Gastroesophageal sphincter (tissue), 4 donors: ENCODE measurements at regions not wholly inside any gene's neighbourhood (a gene's known extent, or its start where the extent isn't known, plus 50 kb on each side); places are given as distances from the start of the nearest gene placed in this dataset.
"Not testable (repeated sequence)": the region's sequence is repeated elsewhere in the genome, so short reads cannot be mapped to it uniquely, and the experiment has no call there.

Experiments used
- ATAC-seq: fragments of 150-250 bp; one replicate; pipeline ENCODE4 v1.9.1; 2016; ENCODE audit warnings: mild to moderate bottlenecking, moderate library complexity
- H3K27ac ChIP-seq, 4 donors: fragments of 200-600 bp; sonication (generic) in 3 of 4; 1 replicate in 3 of 4; 2 replicates in 1 of 4; pipeline ENCODE4 v1.5.1; 2016 to 2019
- H3K27me3 ChIP-seq: fragments of 200-600 bp; sonication (generic); one replicate; pipeline ENCODE4 v1.5.1; 2019
- H3K36me3 ChIP-seq, 2 donors: fragments of 200-600 bp; sonication (generic); one replicate each; pipeline ENCODE4 v1.5.1; 2019; ENCODE audit warnings: control low read depth in 1 of 2
- H3K4me1 ChIP-seq, 3 donors: fragments of 200-600 bp; sonication (generic); 1 replicate in 2 of 3; 2 replicates in 1 of 3; pipeline ENCODE4 v1.5.1; 2016 to 2019; ENCODE audit warnings: control low read depth in 2 of 3
- H3K4me3 ChIP-seq, 2 donors: fragments of 200-600 bp; sonication (generic); one replicate each; pipeline ENCODE4 v1.5.1; 2019; ENCODE audit warnings: mild to moderate bottlenecking in 1 of 2, moderate library complexity in 1 of 2
- H3K9me3 ChIP-seq, 3 donors: fragments of 200-600 bp; sonication (generic); one replicate each; pipeline ENCODE4 v1.5.1; 2017 to 2019; ENCODE audit warnings: control low read depth in 2 of 3
- EP300 ChIP-seq: sonication (generic); formaldehyde crosslinking; IDR thresholded peaks from one replicate; pipeline ENCODE4 v1.6.1; 2017; ENCODE audit warnings: antibody characterized with exemption, mild to moderate bottlenecking
- POLR2A ChIP-seq, 2 donors: fragments of 450-650 bp; IDR thresholded peaks; one replicate each; pipeline ENCODE4 v1.6.1; 2017; ENCODE audit warnings: antibody characterized with exemption in 2 of 2, mild to moderate bottlenecking in 2 of 2, moderate library complexity in 1 of 2
- POLR2AphosphoS5 ChIP-seq: sonication (generic); formaldehyde crosslinking; IDR thresholded peaks from one replicate; pipeline ENCODE4 v1.6.1; 2017; ENCODE audit warnings: antibody characterized with exemption
- WGBS, 2 donors: methylation state at CpG; one replicate each; pipeline ENCODE4 v1.1.5; 2018; ENCODE audit warnings: low coverage in 1 of 2; 5-methylcytosine and 5-hydroxymethylcytosine counted together
- TF ChIP-seq, protein P1 (sequence below), 4 experiments: fragments of 200-600 bp in 2 of 4; fragments of 450-650 bp in 2 of 4; sonication (generic) in 1 of 4; IDR thresholded peaks; one replicate each; pipeline ENCODE4 v1.5.1; 2017 to 2019; ENCODE audit warnings: antibody characterized with exemption in 4 of 4, mild to moderate bottlenecking in 2 of 4, moderate library complexity in 2 of 4

DNA sequence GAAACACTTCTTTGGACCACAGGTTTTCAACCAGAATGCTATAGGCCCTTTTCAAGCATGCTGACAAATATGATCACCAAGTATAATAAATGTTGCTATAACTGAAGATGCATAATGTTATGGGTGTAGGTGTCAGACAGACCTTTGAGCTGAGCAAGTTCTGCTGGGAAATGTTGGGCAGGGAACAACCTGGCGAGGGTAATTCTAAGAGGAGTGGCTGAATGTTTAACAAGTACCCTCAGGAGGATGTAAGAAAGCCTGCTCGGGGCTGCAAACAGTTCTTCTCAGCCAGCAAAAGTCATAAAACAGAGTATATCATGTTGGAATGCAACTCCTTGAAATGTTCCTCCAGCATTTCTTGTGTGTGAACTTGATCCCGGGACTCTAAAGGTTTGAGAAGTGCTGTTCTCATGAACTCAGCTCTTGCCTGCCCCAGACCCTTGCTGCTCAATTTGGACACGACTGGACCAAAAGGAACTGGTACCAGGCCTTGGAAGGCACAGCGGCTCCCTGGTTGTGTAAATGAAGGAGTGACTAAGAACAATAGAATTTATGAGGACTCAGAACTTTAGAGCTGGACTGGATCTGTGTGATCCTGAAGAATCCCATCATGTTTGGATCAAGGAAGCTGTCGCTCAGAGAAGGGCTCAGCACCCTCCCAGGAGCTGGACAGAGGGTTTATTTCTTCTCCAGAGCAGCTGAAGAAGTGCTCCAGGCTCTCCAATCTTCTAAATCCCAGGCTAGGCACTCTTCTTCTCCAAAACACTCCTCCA is 143.2 kb upstream of the ANK3 start:
- 69 to 94% methylated on average over 4 of the region's 6 CpGs for WGBS, 2 donors
- no peak for ATAC-seq
- Histone ChIP-seq H3K27ac (no peak overlapping the region), H3K27me3 (no peaks in the 10 kb centered on the region), H3K4me1 (no peaks in the 10 kb centered on the region), H3K9me3 (no peaks in the 10 kb centered on the region), H3K4me3 (no peak overlapping the region), H3K36me3 (no peaks in the 10 kb centered on the region)
- no peak for TF ChIP-seq POLR2A (IDR thresholded peaks at IDR 0.05)
- no peak for TF ChIP-seq EP300

DNA sequence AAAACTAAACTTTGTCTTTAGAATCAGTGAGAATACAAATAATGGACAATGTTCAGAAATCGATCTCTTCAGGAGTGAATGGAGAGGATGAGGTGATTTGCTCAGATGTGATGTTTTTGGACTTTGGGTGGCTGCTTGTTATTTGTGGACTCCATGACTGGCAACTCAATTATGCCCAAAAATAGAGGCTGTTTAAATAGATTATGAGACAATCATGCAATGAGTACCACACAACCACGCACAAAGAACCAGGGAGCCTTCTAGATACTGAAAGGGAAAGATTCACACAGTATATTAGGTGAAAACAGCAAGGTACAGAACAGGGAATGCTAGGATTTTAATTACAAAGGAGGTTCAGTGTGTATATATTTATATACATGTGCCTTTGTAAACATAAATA is 141.3 kb upstream of the ANK3 start:
- Histone ChIP-seq H3K27me3 (no peaks in the 10 kb centered on the region), H3K4me3 (no peak overlapping the region), H3K9me3 (no peaks in the 10 kb centered on the region), H3K27ac (no peak overlapping the region), H3K36me3 (no peaks in the 10 kb centered on the region), H3K4me1 (no peaks in the 10 kb centered on the region)
- WGBS, 2 donors = 96 to 100% methylated on average over 2 of the region's 2 CpGs
- ATAC-seq = no peak
- TF ChIP-seq POLR2A (IDR thresholded peaks at IDR 0.05) (no peak), EP300 (no peak), POLR2AphosphoS5 (no peak)
- TF ChIP-seq, protein P1, sequence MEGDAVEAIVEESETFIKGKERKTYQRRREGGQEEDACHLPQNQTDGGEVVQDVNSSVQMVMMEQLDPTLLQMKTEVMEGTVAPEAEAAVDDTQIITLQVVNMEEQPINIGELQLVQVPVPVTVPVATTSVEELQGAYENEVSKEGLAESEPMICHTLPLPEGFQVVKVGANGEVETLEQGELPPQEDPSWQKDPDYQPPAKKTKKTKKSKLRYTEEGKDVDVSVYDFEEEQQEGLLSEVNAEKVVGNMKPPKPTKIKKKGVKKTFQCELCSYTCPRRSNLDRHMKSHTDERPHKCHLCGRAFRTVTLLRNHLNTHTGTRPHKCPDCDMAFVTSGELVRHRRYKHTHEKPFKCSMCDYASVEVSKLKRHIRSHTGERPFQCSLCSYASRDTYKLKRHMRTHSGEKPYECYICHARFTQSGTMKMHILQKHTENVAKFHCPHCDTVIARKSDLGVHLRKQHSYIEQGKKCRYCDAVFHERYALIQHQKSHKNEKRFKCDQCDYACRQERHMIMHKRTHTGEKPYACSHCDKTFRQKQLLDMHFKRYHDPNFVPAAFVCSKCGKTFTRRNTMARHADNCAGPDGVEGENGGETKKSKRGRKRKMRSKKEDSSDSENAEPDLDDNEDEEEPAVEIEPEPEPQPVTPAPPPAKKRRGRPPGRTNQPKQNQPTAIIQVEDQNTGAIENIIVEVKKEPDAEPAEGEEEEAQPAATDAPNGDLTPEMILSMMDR (IDR thresholded peaks at IDR 0.05) = no peak

DNA sequence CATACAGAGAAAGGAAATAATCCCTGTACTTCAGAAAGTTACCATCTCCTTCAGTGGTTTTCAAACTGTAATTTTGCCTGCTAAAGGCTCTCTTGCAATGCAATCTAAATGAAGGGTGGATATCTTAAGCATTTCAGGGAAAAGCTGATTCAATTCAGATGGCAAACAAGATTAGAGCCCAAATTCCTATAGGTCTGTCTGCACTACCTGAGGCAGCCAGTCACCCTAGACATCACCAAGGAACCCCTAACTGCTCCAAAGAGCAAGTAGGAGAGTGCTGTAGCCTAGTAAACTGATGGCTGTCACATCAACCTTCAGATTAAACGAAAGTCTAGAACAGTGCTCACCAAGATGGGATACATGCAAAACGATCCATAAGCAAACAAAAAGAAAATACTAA is 138.0 kb upstream of the ANK3 start:
- no peaks in the 10 kb centered on the region for H3K36me3 ChIP-seq
- H3K27me3 ChIP-seq = no peaks in the 10 kb centered on the region
- TF ChIP-seq POLR2AphosphoS5 (no peak), EP300 (no peak), POLR2A (IDR thresholded peaks at IDR 0.05) (no peak)
- TF ChIP-seq, protein P1 (IDR thresholded peaks at IDR 0.05) = no peak
- no peak overlapping the region for H3K4me3 ChIP-seq
- ATAC-seq = no peak
- H3K27ac ChIP-seq = no peak overlapping the region
- no peaks in the 10 kb centered on the region for H3K9me3 ChIP-seq
- 88 to 100% methylated on average over 2 of the region's 2 CpGs for WGBS, 2 donors
- H3K4me1 ChIP-seq = no peaks in the 10 kb centered on the region

DNA sequence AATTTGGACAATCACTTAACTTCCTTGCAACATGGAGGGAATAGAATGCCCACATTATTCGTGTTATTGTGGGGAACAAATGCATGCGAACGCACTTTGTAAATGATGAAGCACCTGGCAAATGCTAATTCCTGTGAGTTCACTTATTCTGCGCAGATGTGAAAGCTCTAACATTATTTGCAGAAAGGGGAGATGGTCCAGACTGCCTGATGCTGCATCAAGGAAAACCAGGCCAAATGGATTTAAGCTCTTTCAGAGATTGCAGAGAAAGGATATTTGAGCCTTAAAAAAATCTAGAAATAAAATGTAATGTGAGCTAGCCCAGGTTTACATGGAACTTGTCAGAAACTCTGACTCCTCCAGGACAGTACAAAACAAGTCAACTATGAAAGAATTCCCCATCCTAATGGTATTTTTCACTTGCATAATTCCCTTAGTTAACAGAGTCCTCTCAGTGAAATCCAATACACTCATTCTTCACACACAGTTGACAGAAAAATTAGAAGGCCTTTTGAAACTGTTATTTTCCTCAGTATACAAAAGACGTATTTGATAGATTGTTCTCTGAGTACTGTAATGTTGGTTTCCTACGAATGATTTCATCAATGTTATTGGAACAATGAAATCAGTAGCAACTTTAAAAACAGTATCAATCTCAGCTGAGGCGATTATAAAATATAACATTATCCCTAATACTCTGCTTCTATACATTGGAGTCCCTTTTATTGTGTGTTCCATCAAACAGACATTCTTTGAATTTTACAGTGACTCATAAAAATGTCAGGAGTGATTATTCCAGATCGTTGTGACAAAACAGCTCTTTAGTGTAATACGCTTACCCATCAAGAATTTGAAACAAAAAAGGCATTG is 136.3 kb upstream of the ANK3 start:
- 49 to 60% methylated on average over 8 to 9 of the region's 9 CpGs for WGBS, 2 donors
- H3K27ac ChIP-seq = peak overlapping the region in 1 of 4 donors; percentile 11
- no peak for ATAC-seq
- TF ChIP-seq POLR2AphosphoS5 = no peak
- no peak for TF ChIP-seq EP300
- TF ChIP-seq POLR2A (IDR thresholded peaks at IDR 0.05) = no peak
- TF ChIP-seq, protein P1 (IDR thresholded peaks at IDR 0.05) = no peak
- H3K9me3 ChIP-seq = no peaks in the 10 kb centered on the region
- H3K4me3 ChIP-seq = no peak overlapping the region
- H3K27me3 ChIP-seq = no peaks in the 10 kb centered on the region
- no peaks in the 10 kb centered on the region for H3K4me1 ChIP-seq
- H3K36me3 ChIP-seq = no peaks in the 10 kb centered on the region

DNA sequence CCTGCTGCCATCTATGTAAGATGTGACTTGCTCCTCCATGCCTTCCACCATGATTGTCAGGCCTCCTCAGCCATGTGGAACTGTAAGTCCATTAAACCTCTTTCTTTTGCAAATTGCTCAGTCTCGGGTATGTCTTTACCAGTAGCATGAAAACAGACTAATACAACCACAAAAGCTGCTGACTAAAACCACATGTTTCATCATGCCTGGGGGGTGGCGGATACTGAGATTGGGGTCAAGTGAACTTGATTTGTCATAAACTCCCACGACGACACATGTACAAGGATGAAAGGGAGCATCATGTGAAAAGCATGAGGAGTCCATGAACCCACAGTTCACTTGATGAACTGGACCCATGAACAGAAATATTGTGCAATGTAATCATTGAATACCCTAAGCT is 134.9 kb upstream of the ANK3 start:
- 67 to 100% methylated on average over 2 to 3 of the region's 4 CpGs for WGBS, 2 donors
- no peak for TF ChIP-seq POLR2A (IDR thresholded peaks at IDR 0.05)
- TF ChIP-seq POLR2AphosphoS5 = no peak
- TF ChIP-seq EP300 = no peak
- TF ChIP-seq, protein P1 (IDR thresholded peaks at IDR 0.05) = no peak
- Histone ChIP-seq H3K27ac (no peak overlapping the region), H3K27me3 (no peaks in the 10 kb centered on the region), H3K4me3 (no peak overlapping the region), H3K9me3 (no peaks in the 10 kb centered on the region), H3K4me1 (no peaks in the 10 kb centered on the region), H3K36me3 (no peaks in the 10 kb centered on the region)
- ATAC-seq = no peak

DNA sequence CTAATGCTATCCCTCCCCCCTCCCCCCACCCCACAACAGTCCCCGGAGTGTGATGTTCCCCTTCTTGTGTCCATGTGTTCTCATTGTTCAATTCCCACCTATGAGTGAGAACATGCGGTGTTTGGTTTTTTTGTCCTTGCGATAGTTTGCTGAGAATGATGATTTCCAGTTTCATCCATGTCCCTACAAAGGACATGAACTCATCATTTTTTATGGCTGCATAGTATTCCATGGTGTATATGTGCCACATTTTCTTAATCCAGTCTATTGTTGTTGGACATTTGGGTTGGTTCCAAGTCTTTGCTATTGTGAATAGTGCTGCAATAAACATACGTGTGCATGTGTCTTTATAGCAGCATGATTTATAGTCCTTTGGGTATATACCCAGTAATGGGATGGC is 133.7 kb upstream of the ANK3 start:
- not testable (repeated sequence) for H3K4me3 ChIP-seq, H3K4me1 ChIP-seq, H3K27ac ChIP-seq, H3K27me3 ChIP-seq, H3K36me3 ChIP-seq, H3K9me3 ChIP-seq, ATAC-seq
- 80% methylated on average over 1 of the region's 4 CpGs; no CpG with 5 or more reads in 1 of the 2 donors for WGBS, 2 donors
